ENCODE measurements at regions not wholly inside any gene's neighbourhood (a gene's known extent, or its start where the extent isn't known, plus 50 kb on each side); places are given as distances from the start of the nearest gene placed in this dataset.

DNA sequence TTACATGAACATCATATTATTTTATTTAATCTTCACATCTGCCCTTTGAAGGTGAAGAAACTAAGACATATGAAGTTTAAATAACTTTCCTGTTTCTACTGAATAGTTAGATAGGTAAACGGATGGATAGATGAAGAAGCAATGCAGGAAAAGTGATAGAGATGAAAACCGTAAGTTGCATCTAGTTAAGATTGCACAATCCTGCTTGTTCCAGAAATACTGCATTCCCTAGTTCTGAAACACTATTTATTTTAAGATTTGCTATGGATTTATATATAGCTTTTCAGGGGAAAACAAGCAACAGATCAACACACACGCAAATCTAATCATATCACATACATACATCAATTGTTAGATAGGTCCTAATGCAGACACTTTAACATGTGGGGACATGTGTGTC lies 512.7 kb upstream of the C16orf82 start:
- H3K9me3 ChIP-seq = no peaks in the 10 kb centered on the region
- Mint-ChIP-seq H3K27ac (ENCODE audit: unreplicated experiment) (no peak overlapping the region), H3K9me3 (ENCODE audit: unreplicated experiment) (no peaks in the 10 kb centered on the region), H3K4me1 (ENCODE audit: low read depth, unreplicated experiment) (no peaks in the 10 kb centered on the region), H3K36me3 (ENCODE audit: insufficient read depth, unreplicated experiment) (no peaks in the 10 kb centered on the region), H3K27me3 (ENCODE audit: insufficient read depth, unreplicated experiment) (peaks cover 4% of the 10 kb centered on the region), H3K4me3 (ENCODE audit: unreplicated experiment) (no peak overlapping the region)
- H3K27me3 ChIP-seq (replicated peaks; ENCODE audit: control insufficient read depth, insufficient read depth, low read length) = no peaks in the 10 kb centered on the region
- BruUV-seq (replicated peaks) = no TSS peak
- ChIA-PET CTCF (no interaction called here), POLR2A (no interaction called here)
- no peak for DNase-seq
- TF ChIP-seq, protein P1, sequence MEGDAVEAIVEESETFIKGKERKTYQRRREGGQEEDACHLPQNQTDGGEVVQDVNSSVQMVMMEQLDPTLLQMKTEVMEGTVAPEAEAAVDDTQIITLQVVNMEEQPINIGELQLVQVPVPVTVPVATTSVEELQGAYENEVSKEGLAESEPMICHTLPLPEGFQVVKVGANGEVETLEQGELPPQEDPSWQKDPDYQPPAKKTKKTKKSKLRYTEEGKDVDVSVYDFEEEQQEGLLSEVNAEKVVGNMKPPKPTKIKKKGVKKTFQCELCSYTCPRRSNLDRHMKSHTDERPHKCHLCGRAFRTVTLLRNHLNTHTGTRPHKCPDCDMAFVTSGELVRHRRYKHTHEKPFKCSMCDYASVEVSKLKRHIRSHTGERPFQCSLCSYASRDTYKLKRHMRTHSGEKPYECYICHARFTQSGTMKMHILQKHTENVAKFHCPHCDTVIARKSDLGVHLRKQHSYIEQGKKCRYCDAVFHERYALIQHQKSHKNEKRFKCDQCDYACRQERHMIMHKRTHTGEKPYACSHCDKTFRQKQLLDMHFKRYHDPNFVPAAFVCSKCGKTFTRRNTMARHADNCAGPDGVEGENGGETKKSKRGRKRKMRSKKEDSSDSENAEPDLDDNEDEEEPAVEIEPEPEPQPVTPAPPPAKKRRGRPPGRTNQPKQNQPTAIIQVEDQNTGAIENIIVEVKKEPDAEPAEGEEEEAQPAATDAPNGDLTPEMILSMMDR (IDR thresholded peaks at IDR 0.05; ENCODE audit: insufficient read depth in 1 of 2, low read depth in 1 of 2, low read length in 1 of 2, severe bottlenecking in 1 of 2, unreplicated experiment in 1 of 2) = no peak
- no peak overlapping the region for H3K4me3 ChIP-seq (ENCODE audit: low read depth, low read length)
- no peaks in the 10 kb centered on the region for H3K4me1 ChIP-seq
- H3K36me3 ChIP-seq (ENCODE audit: control insufficient read depth, insufficient read depth, low read length) = no peaks in the 10 kb centered on the region
- intact Hi-C loops (cut with micrococcal nuclease; ENCODE audit: unreplicated experiment) = no loop called here

DNA sequence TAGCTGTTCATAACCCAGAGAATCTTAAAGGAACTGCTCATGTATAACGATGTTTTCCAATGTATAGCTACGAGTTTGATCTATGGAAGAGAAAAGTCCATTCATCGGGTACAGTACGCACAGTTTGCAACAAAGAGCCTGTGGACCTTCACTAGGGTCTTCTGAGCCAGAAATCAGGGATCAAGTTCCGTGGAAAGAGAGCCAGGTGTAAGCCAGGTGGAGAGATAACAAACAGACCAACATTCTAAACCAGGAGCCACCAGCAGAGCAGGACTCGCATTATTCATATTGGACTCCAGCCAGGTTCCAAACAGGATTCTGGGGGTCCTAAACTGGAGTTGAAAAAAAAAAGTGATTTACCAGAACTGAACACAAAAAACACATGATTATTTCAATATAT lies 505.4 kb upstream of the C16orf82 start:
- Mint-ChIP-seq H3K4me1 (ENCODE audit: low read depth, unreplicated experiment) (no peaks in the 10 kb centered on the region), H3K36me3 (ENCODE audit: insufficient read depth, unreplicated experiment) (no peaks in the 10 kb centered on the region), H3K4me3 (ENCODE audit: unreplicated experiment) (no peak overlapping the region), H3K27ac (ENCODE audit: unreplicated experiment) (no peak overlapping the region), H3K27me3 (ENCODE audit: insufficient read depth, unreplicated experiment) (no peaks in the 10 kb centered on the region), H3K9me3 (ENCODE audit: unreplicated experiment) (no peaks in the 10 kb centered on the region)
- no peaks in the 10 kb centered on the region for H3K36me3 ChIP-seq (ENCODE audit: control insufficient read depth, insufficient read depth, low read length)
- intact Hi-C loops (cut with micrococcal nuclease; ENCODE audit: unreplicated experiment) = no loop called here
- no peak overlapping the region for H3K4me3 ChIP-seq (ENCODE audit: low read depth, low read length)
- H3K4me1 ChIP-seq = no peaks in the 10 kb centered on the region
- POLR2A ChIA-PET = no interaction called here
- no TSS peak for BruUV-seq (replicated peaks)
- CTCF ChIA-PET = no interaction called here
- no peaks in the 10 kb centered on the region for H3K9me3 ChIP-seq
- no peak for DNase-seq
- TF ChIP-seq, protein P1 (IDR thresholded peaks at IDR 0.05; ENCODE audit: insufficient read depth in 1 of 2, low read depth in 1 of 2, low read length in 1 of 2, severe bottlenecking in 1 of 2, unreplicated experiment in 1 of 2) = no peak
- no peaks in the 10 kb centered on the region for H3K27me3 ChIP-seq (replicated peaks; ENCODE audit: control insufficient read depth, insufficient read depth, low read length)

DNA sequence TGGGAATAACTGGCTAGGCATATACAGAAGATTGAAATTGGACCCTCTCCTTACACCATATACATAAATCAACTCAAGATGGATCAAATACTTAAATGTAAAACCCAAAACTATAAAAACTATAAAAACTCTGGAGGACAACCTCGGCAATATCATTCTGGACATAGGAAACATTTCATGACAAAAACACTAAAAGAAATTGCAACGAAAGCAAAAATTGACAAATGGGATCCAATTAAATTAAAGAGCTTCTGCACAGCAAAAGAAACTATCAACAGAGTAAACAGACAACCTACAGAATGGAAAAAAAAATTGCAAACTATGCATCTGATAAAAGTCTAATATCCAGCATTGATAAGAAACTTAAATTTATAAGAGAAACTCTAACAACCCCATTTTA lies 503.7 kb upstream of the C16orf82 start:
- ChIA-PET POLR2A (no interaction called here), CTCF (no interaction called here)
- Histone ChIP-seq H3K36me3 (ENCODE audit: control insufficient read depth, insufficient read depth, low read length) (no peaks in the 10 kb centered on the region), H3K27me3 (replicated peaks; ENCODE audit: control insufficient read depth, insufficient read depth, low read length) (no peaks in the 10 kb centered on the region), H3K4me1 (no peaks in the 10 kb centered on the region), H3K4me3 (ENCODE audit: low read depth, low read length) (no peak overlapping the region), H3K9me3 (no peaks in the 10 kb centered on the region)
- H3K9me3 Mint-ChIP-seq (ENCODE audit: unreplicated experiment) = no peaks in the 10 kb centered on the region
- H3K4me1 Mint-ChIP-seq (ENCODE audit: low read depth, unreplicated experiment) = no peaks in the 10 kb centered on the region
- no peak overlapping the region for H3K4me3 Mint-ChIP-seq (ENCODE audit: unreplicated experiment)
- no peak for DNase-seq
- BruUV-seq (replicated peaks) = no TSS peak
- no peak overlapping the region for H3K27ac Mint-ChIP-seq (ENCODE audit: unreplicated experiment)
- H3K27me3 Mint-ChIP-seq (ENCODE audit: insufficient read depth, unreplicated experiment) = no peaks in the 10 kb centered on the region
- TF ChIP-seq, protein P1 (IDR thresholded peaks at IDR 0.05; ENCODE audit: insufficient read depth in 1 of 2, low read depth in 1 of 2, low read length in 1 of 2, severe bottlenecking in 1 of 2, unreplicated experiment in 1 of 2) = no peak
- intact Hi-C loops (cut with micrococcal nuclease; ENCODE audit: unreplicated experiment) = no loop called here
- no peaks in the 10 kb centered on the region for H3K36me3 Mint-ChIP-seq (ENCODE audit: insufficient read depth, unreplicated experiment)
